Lung (tissue), 11 donors: ENCODE measurements at regions not wholly inside any gene's neighbourhood (a gene's known extent, or its start where the extent isn't known, plus 50 kb on each side); places are given as distances from the start of the nearest gene placed in this dataset.
"Not testable (repeated sequence)": the region's sequence is repeated elsewhere in the genome, so short reads cannot be mapped to it uniquely, and the experiment has no call there.

Source experiments
- ATAC-seq: fragments of 200-7000 bp; cut with Tn5 transposase; one replicate; pipeline ENCODE4 v1.9.1; 2020; ENCODE audit warnings: moderate number of reproducible peaks; ENCODE audit not compliant: insufficient read depth, low FRiP score
- DNase-seq, 3 donors: peaks; one replicate each; pipeline ENCODE4 v3.0.0-alpha.2; 2013 to 2017
- H3K27ac ChIP-seq, 2 donors: one replicate each; pipeline ENCODE4 v1.5.1; 2013; ENCODE audit warnings: mild to moderate bottlenecking in 2 of 2, moderate library complexity in 2 of 2, control low read depth in 1 of 2, inconsistent platforms in 1 of 2, low read depth in 1 of 2, low read length in 1 of 2
- H3K27me3 ChIP-seq, 3 donors: one replicate each; pipeline ENCODE4 v1.5.1; 2013; ENCODE audit warnings: low read length in 2 of 3; ENCODE audit not compliant: control insufficient read depth in 3 of 3, insufficient read depth in 3 of 3
- H3K36me3 ChIP-seq, 4 donors: one replicate each; pipeline ENCODE4 v1.5.1; 2013; ENCODE audit warnings: low read length in 4 of 4, mild to moderate bottlenecking in 1 of 4, moderate library complexity in 1 of 4; ENCODE audit not compliant: control insufficient read depth in 4 of 4, insufficient read depth in 4 of 4
- H3K4me1 ChIP-seq, 5 donors: one replicate each; pipeline ENCODE4 v1.5.1; 2013; ENCODE audit warnings: low read length in 5 of 5, mild to moderate bottlenecking in 2 of 5, moderate library complexity in 1 of 5; ENCODE audit not compliant: control insufficient read depth in 5 of 5, insufficient read depth in 5 of 5
- H3K4me3 ChIP-seq: one replicate; pipeline ENCODE4 v1.5.1; 2013; ENCODE audit warnings: mild to moderate bottlenecking, control low read depth, moderate library complexity
- H3K9ac ChIP-seq, 2 donors: one replicate each; pipeline ENCODE4 v1.5.1; 2013; ENCODE audit warnings: low read length in 2 of 2, control low read depth in 1 of 2; ENCODE audit not compliant: insufficient read depth in 1 of 2
- H3K9me3 ChIP-seq, 4 donors: one replicate each; pipeline ENCODE4 v1.5.1; 2013; ENCODE audit warnings: low read length in 3 of 4, mild to moderate bottlenecking in 1 of 4, moderate library complexity in 1 of 4; ENCODE audit not compliant: control insufficient read depth in 4 of 4, insufficient read depth in 3 of 4
- WGBS, 2 donors: extraction: QIAGEN DNeasy Blood & Tissue Kit; methylation state at CpG; one replicate each; pipeline ENCODE4 v1.1.7; 2013; 5-methylcytosine and 5-hydroxymethylcytosine counted together
- TF ChIP-seq, protein P1 (sequence below): IDR thresholded peaks from 2 replicates; pipeline ENCODE4 v1.5.1; 2012; ENCODE audit warnings: mild to moderate bottlenecking; ENCODE audit errors: control extremely low read depth, extremely low read depth
- donor health status: control.
- donor health status: control.
- donor health status: Bipolar disorder and iron deficiency.
- donor health status: healthy.
- donor health status: DM: yes; HTN: yes; CAD: no.

DNA sequence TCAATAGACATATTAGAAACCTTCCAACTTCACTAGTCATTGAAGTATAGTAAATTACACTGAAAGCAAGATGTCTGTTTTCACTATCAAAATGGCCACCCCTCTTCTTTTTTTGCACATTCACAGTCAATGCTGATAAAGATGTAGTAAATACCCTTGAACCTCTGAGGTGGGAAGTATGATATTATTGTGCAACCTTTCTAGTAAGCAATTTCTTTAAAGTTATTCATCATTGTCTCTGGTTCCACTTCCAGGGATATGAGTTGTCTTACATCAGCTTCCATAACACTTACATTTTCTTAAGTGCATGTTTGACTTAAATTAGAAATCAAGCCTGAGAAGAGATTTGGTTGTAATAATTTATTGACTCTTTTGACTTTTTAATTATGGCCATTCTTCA, 453.9 kb upstream of the MGAT4C start:
- no peaks in the 10 kb centered on the region for H3K27me3 ChIP-seq
- no peak overlapping the region for H3K4me3 ChIP-seq
- no peak overlapping the region for H3K27ac ChIP-seq
- H3K36me3 ChIP-seq = no peaks in the 10 kb centered on the region
- DNase-seq = no peak
- peaks cover 0 to 8% (median 1%) of the 10 kb centered on the region in 4 donors for H3K9me3 ChIP-seq
- H3K4me1 ChIP-seq = no peaks in the 10 kb centered on the region
- TF ChIP-seq, protein P1, sequence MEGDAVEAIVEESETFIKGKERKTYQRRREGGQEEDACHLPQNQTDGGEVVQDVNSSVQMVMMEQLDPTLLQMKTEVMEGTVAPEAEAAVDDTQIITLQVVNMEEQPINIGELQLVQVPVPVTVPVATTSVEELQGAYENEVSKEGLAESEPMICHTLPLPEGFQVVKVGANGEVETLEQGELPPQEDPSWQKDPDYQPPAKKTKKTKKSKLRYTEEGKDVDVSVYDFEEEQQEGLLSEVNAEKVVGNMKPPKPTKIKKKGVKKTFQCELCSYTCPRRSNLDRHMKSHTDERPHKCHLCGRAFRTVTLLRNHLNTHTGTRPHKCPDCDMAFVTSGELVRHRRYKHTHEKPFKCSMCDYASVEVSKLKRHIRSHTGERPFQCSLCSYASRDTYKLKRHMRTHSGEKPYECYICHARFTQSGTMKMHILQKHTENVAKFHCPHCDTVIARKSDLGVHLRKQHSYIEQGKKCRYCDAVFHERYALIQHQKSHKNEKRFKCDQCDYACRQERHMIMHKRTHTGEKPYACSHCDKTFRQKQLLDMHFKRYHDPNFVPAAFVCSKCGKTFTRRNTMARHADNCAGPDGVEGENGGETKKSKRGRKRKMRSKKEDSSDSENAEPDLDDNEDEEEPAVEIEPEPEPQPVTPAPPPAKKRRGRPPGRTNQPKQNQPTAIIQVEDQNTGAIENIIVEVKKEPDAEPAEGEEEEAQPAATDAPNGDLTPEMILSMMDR = no peak
- H3K9ac ChIP-seq = no peak overlapping the region
- no peak for ATAC-seq

DNA sequence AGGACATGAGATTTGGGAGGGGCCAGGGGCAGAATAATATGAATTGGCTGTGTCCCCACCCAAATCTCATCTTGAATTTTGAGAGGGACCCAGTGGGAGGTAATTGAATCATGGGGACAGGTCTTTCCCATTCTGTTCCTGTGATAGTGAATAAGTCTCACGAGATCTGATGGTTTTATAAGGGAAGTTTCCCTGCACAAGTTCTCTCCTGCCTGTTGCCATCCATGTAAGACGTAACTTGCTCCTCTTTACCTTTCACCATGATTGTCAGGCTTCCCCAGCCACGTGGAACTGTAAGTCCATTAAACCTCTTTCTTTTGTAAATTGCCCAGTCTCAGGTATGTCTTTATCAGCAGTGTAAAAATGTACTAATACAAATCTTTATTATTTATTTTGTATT, 452.8 kb upstream of the MGAT4C start:
- H3K4me1 ChIP-seq, DNase-seq, H3K4me3 ChIP-seq, H3K36me3 ChIP-seq, H3K9me3 ChIP-seq, H3K27me3 ChIP-seq, H3K27ac ChIP-seq, ATAC-seq, H3K9ac ChIP-seq: not testable (repeated sequence)
- 66 to 70% methylated on average over 3 of the region's 3 CpGs for WGBS, 2 donors

DNA sequence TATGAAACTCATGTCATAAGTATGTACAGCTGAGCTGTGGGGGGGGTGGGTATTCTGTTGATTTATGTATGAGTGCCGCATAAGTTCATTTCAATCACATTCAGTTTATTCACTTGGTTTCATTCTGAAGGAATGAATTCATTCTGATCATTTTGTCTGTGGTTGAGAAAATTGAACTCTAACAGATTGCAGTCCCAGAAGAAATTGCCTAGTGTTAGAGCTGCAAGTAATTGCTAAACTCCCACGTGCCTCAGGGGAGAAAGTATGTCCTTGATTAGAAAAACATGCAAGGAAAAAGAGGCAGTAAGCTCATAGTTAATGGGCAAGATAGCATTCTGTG, 442.4 kb upstream of the MGAT4C start:
- WGBS, 2 donors = 55 to 62% methylated on average over 2 of the region's 2 CpGs
- DNase-seq = peak in 1 of 3 donors; percentile 59
- Histone ChIP-seq H3K4me1 (peaks cover 0 to 7% (median 0%) of the 10 kb centered on the region in 5 donors), H3K9me3 (no peaks in the 10 kb centered on the region), H3K27ac (no peak overlapping the region), H3K36me3 (no peaks in the 10 kb centered on the region), H3K9ac (no peak overlapping the region), H3K27me3 (no peaks in the 10 kb centered on the region), H3K4me3 (no peak overlapping the region)
- ATAC-seq = no peak
- TF ChIP-seq, protein P1 = no peak

DNA sequence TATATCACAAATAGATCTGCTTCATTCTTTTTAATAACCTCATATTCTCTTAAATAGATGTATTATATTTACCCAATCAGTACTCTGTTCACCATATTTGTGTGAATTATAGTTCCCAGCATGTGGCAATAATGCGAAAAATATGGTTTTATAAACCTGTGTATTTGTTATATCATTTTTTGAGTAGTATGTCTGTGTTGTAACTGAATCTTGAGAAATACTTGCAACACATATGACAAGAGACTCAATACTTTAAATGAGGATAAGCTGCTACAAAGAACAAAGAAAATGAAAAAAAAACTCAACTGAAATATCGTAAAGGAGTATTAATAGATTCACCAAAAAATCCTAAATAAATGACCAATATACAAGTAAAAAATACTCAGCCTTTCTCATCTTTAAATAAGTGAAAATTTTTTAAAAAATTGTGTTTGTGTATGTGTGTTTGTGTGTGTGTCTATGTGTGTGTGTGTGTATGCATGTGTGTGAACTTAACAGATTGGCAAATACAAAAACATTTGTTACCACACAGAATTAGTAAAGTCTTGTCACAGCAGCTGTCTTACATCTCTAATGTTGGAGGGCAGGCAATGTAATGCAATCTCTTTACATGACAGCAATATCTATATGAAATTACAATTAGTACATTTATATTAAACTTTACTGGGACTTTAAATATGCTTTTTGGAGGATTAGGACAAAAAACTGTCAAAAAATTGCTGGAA, 441.9 kb upstream of the MGAT4C start:
- 77 to 88% methylated on average over 2 of the region's 2 CpGs for WGBS, 2 donors
- no peak overlapping the region for H3K9ac ChIP-seq
- no peaks in the 10 kb centered on the region for H3K36me3 ChIP-seq
- no peak overlapping the region for H3K27ac ChIP-seq
- DNase-seq (peak in 1 of 3 donors; percentile 73), ATAC-seq (no peak)
- TF ChIP-seq, protein P1 = no peak
- peaks cover 0 to 7% (median 0%) of the 10 kb centered on the region in 5 donors for H3K4me1 ChIP-seq
- H3K9me3 ChIP-seq = no peaks in the 10 kb centered on the region
- H3K27me3 ChIP-seq = no peaks in the 10 kb centered on the region
- no peak overlapping the region for H3K4me3 ChIP-seq
